ENCODE measurements at regions not wholly inside any gene's neighbourhood (a gene's known extent, or its start where the extent isn't known, plus 50 kb on each side); places are given as distances from the start of the nearest gene placed in this dataset.

- DNase-seq (no peak), ATAC-seq (no peak)
- intact Hi-C loops (cut with DNase I): no loop called here
- Histone ChIP-seq H3K27me3 (no peaks in the 10 kb centered on the region), H3K36me3 (no peaks in the 10 kb centered on the region), H3K4me3 (no peak overlapping the region), H3K9me3 (peaks cover 0 to 4% (median 0%) of the 10 kb centered on the region in 12 donors), H3K4me1 (peaks cover 0 to 3% (median 0%) of the 10 kb centered on the region in 12 donors), H3K27ac (no peak overlapping the region)
- no peak for TF ChIP-seq POLR2A (IDR thresholded peaks at IDR 0.05)
- TF ChIP-seq CTCF (IDR thresholded peaks at IDR 0.05): no peak
- WGBS, 4 donors: 21 to 48% (median 33%) methylated on average over 2 of the region's 2 CpGs
These were observed 1049.6 kb downstream of the STIM2 start for GRCh38 chr4:27910227-27910626.

DNA sequence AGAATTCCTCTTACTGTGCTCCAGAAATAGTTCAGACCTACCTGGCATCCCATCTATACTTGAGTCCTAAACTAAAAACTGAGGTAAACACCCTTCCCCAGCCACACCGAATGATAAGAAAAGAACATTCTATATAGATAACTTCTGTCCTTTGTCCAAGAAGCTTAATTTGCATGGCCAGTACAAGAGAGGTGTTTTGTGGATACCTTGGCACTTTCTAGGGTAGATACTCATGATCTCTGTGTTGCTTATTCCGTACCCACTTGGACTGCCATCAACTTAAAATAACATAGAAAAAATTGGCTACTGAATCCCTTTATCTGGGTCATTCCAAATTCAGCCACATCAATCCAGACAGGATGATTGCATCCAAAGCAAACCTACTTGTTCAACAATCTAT lies 1050.4 kb downstream of the STIM2 start:
- WGBS, 4 donors: 60 to 67% (median 62%) methylated on average over 2 of the region's 2 CpGs
- DNase-seq: no peak
- no peaks in the 10 kb centered on the region for H3K36me3 ChIP-seq
- peaks cover 0 to 3% (median 0%) of the 10 kb centered on the region in 12 donors for H3K4me1 ChIP-seq
- H3K27ac ChIP-seq: no peak overlapping the region
- no peaks in the 10 kb centered on the region for H3K27me3 ChIP-seq
- peak in 1 of 4 donors; percentile 36 for ATAC-seq
- H3K9me3 ChIP-seq: peaks cover 0 to 4% (median 0%) of the 10 kb centered on the region in 12 donors
- no peak for TF ChIP-seq CTCF (IDR thresholded peaks at IDR 0.05)
- no peak for TF ChIP-seq POLR2A (IDR thresholded peaks at IDR 0.05)
- H3K4me3 ChIP-seq: no peak overlapping the region
- intact Hi-C loops (cut with DNase I): no loop called here

DNA sequence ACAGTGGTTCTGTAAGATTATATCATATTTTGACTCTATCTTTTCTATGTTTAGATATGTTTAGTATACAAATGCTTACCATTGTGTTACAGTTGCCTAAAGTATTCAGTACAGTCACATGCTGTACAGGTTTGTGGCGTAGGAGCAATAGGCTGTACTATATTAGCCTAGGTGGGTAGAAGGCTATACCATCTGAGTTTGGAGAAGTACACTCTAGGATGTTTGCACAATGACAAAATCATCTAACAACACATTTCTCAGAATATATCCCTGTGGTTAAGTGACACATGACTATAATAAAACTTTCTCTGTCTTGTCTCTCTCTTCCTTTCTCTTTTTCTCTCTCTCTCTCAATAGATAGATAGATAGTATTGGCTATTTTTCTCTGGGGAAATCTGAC lies 1053.1 kb downstream of the STIM2 start:
- Histone ChIP-seq H3K27ac (no peak overlapping the region), H3K9me3 (peaks cover 0 to 4% (median 0%) of the 10 kb centered on the region in 12 donors), H3K4me1 (peaks cover 0 to 15% (median under 1%) of the 10 kb centered on the region in 12 donors), H3K27me3 (no peaks in the 10 kb centered on the region), H3K36me3 (no peaks in the 10 kb centered on the region), H3K4me3 (no peak overlapping the region)
- TF ChIP-seq POLR2A (IDR thresholded peaks at IDR 0.05) (no peak), CTCF (IDR thresholded peaks at IDR 0.05) (no peak)
- no peak for DNase-seq
- intact Hi-C loops (cut with DNase I): no loop called here
- ATAC-seq: no peak
- 89 to 98% (median 95%) methylated on average over 1 of the region's 1 CpG for WGBS, 4 donors

GRCh38 chr4:27915822-27916221 lies 1055.2 kb downstream of the STIM2 start:
- intact Hi-C loops (cut with DNase I): no loop called here
- peaks cover 0 to 21% (median 2%) of the 10 kb centered on the region in 12 donors for H3K4me1 ChIP-seq
- TF ChIP-seq POLR2A (IDR thresholded peaks at IDR 0.05): no peak
- TF ChIP-seq CTCF (IDR thresholded peaks at IDR 0.05): no peak
- DNase-seq: no peak
- no peaks in the 10 kb centered on the region for H3K27me3 ChIP-seq
- no peak for ATAC-seq
- no peaks in the 10 kb centered on the region for H3K36me3 ChIP-seq
- 86 to 91% (median 90%) methylated on average over 2 of the region's 2 CpGs for WGBS, 4 donors
- H3K4me3 ChIP-seq: no peak overlapping the region
- no peak overlapping the region for H3K27ac ChIP-seq
- peaks cover 0 to 4% (median 0%) of the 10 kb centered on the region in 12 donors for H3K9me3 ChIP-seq

All from heart left ventricle (tissue), 16 donors.